Esophagus muscularis mucosa (tissue), 4 donors: ENCODE measurements at regions not wholly inside any gene's neighbourhood (a gene's known extent, or its start where the extent isn't known, plus 50 kb on each side); places are given as distances from the start of the nearest gene placed in this dataset.
A peak's percentile ranks its signal among the peaks of the same experiment; 100 is the strongest.

Experiments used
- DNase-seq: peaks from one replicate; pipeline ENCODE4 v3.0.0-alpha.2; 2017; ENCODE audit errors: extremely low spot score
- H3K27ac ChIP-seq, 4 donors: fragments of 200-600 bp; sonication (generic); replicated peaks in 1 of 4; 1 replicate in 3 of 4; 2 replicates in 1 of 4; pipeline ENCODE4 v1.5.1; 2016 to 2019; ENCODE audit warnings: mild to moderate bottlenecking in 1 of 4
- H3K27me3 ChIP-seq, 4 donors: fragments of 200-600 bp; sonication (generic); one replicate each; pipeline versions ENCODE4 v1.5.1 to v1.6.0; 2016 to 2019
- H3K36me3 ChIP-seq, 4 donors: fragments of 200-600 bp; sonication (generic); one replicate each; pipeline ENCODE4 v1.5.1; 2016 to 2019
- H3K4me1 ChIP-seq, 4 donors: fragments of 200-600 bp; sonication (generic); one replicate each; pipeline ENCODE4 v1.5.1; 2016 to 2019
- H3K4me3 ChIP-seq, 4 donors: fragments of 200-600 bp; sonication (generic); 1 replicate in 2 of 4; 2 replicates in 2 of 4; pipeline ENCODE4 v1.5.1; 2016 to 2019; ENCODE audit warnings: mild to moderate bottlenecking in 4 of 4, moderate library complexity in 1 of 4
- H3K9me3 ChIP-seq, 4 donors: fragments of 200-600 bp; sonication (generic); 1 replicate in 3 of 4; 2 replicates in 1 of 4; pipeline ENCODE4 v1.5.1; 2016 to 2019
- CTCF ChIP-seq, 3 experiments: fragments of 200-600 bp in 2 of 3; fragments of 450-650 bp in 1 of 3; sonication (generic) in 2 of 3; IDR thresholded peaks; one replicate each; pipeline ENCODE4 v1.5.1; 2017 to 2019; ENCODE audit warnings: antibody characterized with exemption in 3 of 3, mild to moderate bottlenecking in 2 of 3, moderate library complexity in 1 of 3
- EP300 ChIP-seq: sonication (generic); formaldehyde crosslinking; IDR thresholded peaks from one replicate; pipeline ENCODE4 v1.6.1; 2017; ENCODE audit warnings: antibody characterized with exemption
- POLR2A ChIP-seq: fragments of 450-650 bp; IDR thresholded peaks from one replicate; pipeline ENCODE4 v1.6.1; 2017; ENCODE audit warnings: antibody characterized with exemption, moderate library complexity, mild to moderate bottlenecking, low read depth
- POLR2AphosphoS5 ChIP-seq, 2 donors: sonication (generic); formaldehyde crosslinking; IDR thresholded peaks; one replicate each; pipeline ENCODE4 v1.6.1; 2017; ENCODE audit warnings: antibody characterized with exemption in 2 of 2
- WGBS: methylation state at CpG from one replicate; pipeline ENCODE4 v1.1.5; 2018; 5-methylcytosine and 5-hydroxymethylcytosine counted together
- intact Hi-C: fragments of 100-400 bp; cut with DNase I; formaldehyde crosslinking; loops from one replicate; pipeline ENCODE4 v1.15.1; 2023

- no peak for DNase-seq
- peaks cover 5 to 15% (median 6%) of the 10 kb centered on the region in 4 donors for H3K4me1 ChIP-seq
- no peaks in the 10 kb centered on the region for H3K36me3 ChIP-seq
- H3K27ac ChIP-seq = peak overlapping the region; percentile 16 to 44 (median 32)
- no peaks in the 10 kb centered on the region for H3K9me3 ChIP-seq
- H3K4me3 ChIP-seq = peak overlapping the region in 1 of 4 donors; percentile 4
- TF ChIP-seq POLR2AphosphoS5 (IDR thresholded peaks at IDR 0.05) = peak in 1 of 2 donors; percentile 35
- TF ChIP-seq CTCF (IDR thresholded peaks at IDR 0.05) = no peak
- 26% methylated on average over 6 of the region's 6 CpGs for WGBS
- H3K27me3 ChIP-seq = no peaks in the 10 kb centered on the region
- intact Hi-C loops = no loop called here
Observed at GRCh38 chr10:29895456-29895855, 163.9 kb downstream of the JCAD start.

- TF ChIP-seq CTCF (IDR thresholded peaks at IDR 0.05) (no peak), POLR2AphosphoS5 (IDR thresholded peaks at IDR 0.05) (no peak), POLR2A (no peak), EP300 (no peak)
- WGBS = 87% methylated on average over 1 of the region's 1 CpG
- no peaks in the 10 kb centered on the region for H3K27me3 ChIP-seq
- no peak overlapping the region for H3K27ac ChIP-seq
- H3K4me1 ChIP-seq = no peaks in the 10 kb centered on the region
- H3K36me3 ChIP-seq = no peaks in the 10 kb centered on the region
- intact Hi-C loops = no loop called here
- H3K9me3 ChIP-seq = no peaks in the 10 kb centered on the region
- no peak for DNase-seq
- H3K4me3 ChIP-seq = no peak overlapping the region
Observed at GRCh38 chr10:29888321-29888720, 171.1 kb downstream of the JCAD start.

GRCh38 chr10:29886299-29886698 is 173.1 kb downstream of the JCAD start:
- Histone ChIP-seq H3K27me3 (no peaks in the 10 kb centered on the region), H3K9me3 (no peaks in the 10 kb centered on the region), H3K4me1 (peaks cover 0 to 17% (median 17%) of the 10 kb centered on the region in 4 donors), H3K36me3 (no peaks in the 10 kb centered on the region), H3K27ac (no peak overlapping the region), H3K4me3 (no peak overlapping the region)
- intact Hi-C loops = no loop called here
- no peak for DNase-seq
- TF ChIP-seq EP300 (no peak), POLR2A (no peak), POLR2AphosphoS5 (IDR thresholded peaks at IDR 0.05) (no peak), CTCF (IDR thresholded peaks at IDR 0.05) (no peak)
- WGBS = 98% methylated on average over 3 of the region's 3 CpGs

- Histone ChIP-seq H3K9me3 (no peaks in the 10 kb centered on the region), H3K27ac (no peak overlapping the region), H3K27me3 (no peaks in the 10 kb centered on the region), H3K4me1 (peaks cover 2 to 43% (median 32%) of the 10 kb centered on the region in 4 donors), H3K4me3 (no peak overlapping the region), H3K36me3 (no peaks in the 10 kb centered on the region)
- intact Hi-C loops = no loop called here
- no peak for TF ChIP-seq POLR2AphosphoS5 (IDR thresholded peaks at IDR 0.05)
- TF ChIP-seq POLR2A = no peak
- TF ChIP-seq EP300 = no peak
- no peak for TF ChIP-seq CTCF (IDR thresholded peaks at IDR 0.05)
- 94% methylated on average over 3 of the region's 3 CpGs for WGBS
- no peak for DNase-seq
Observed at GRCh38 chr10:29883231-29883630, 176.2 kb downstream of the JCAD start.

GRCh38 chr10:29882766-29883165 is 176.6 kb downstream of the JCAD start:
- Histone ChIP-seq H3K4me3 (no peak overlapping the region), H3K4me1 (peaks cover 6 to 47% (median 37%) of the 10 kb centered on the region in 4 donors), H3K36me3 (no peaks in the 10 kb centered on the region), H3K27me3 (no peaks in the 10 kb centered on the region), H3K9me3 (no peaks in the 10 kb centered on the region), H3K27ac (no peak overlapping the region)
- no peak for TF ChIP-seq EP300
- no peak for TF ChIP-seq POLR2AphosphoS5 (IDR thresholded peaks at IDR 0.05)
- no peak for TF ChIP-seq POLR2A
- TF ChIP-seq CTCF (IDR thresholded peaks at IDR 0.05) = no peak
- DNase-seq = no peak
- intact Hi-C loops = no loop called here
- 88% methylated on average over 6 of the region's 7 CpGs for WGBS
